SHP77 (cell line): ENCODE measurements at regions not wholly inside any gene's neighbourhood (a gene's known extent, or its start where the extent isn't known, plus 50 kb on each side); places are given as distances from the start of the nearest gene placed in this dataset.
A peak's percentile ranks its signal among the peaks of the same experiment; 100 is the strongest.

Experiments used
- DNase-seq, 2 experiments: peaks; one replicate each; lab custom pipeline; 2025; lab: John Stamatoyannopoulos, UW

DNA sequence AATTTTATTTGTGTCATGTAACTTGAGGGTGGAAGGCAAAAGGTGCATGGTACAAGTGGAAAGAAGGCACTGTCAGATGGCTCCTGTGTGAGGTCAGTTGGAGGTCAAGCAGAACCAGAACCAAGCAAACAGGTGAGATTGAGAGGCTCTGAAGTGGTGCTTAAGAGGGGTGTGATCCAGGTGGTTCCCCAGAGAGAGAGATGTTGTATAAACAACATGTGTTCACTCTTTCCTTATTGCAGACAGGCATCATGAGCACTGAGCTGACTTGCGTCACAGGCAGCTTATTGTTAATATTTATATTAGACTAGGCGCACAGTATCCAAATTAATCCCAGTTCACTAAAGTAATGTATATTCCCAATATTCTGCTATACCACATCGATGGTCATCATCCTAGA lies 56.8 kb downstream of the CXCL13 start:
- peak; percentile 44 to 64 for DNase-seq
